Karpas-422 (cell line): ENCODE measurements at regions not wholly inside any gene's neighbourhood (a gene's known extent, or its start where the extent isn't known, plus 50 kb on each side); places are given as distances from the start of the nearest gene placed in this dataset.

ENCODE experiments used
- DNase-seq: peaks from one replicate; pipeline ENCODE4 v3.0.0-alpha.2; 2015
- H2AFZ ChIP-seq: fragments of 200-600 bp; sonication (generic); 2 replicates; pipeline ENCODE4 v1.6.1; 2014; ENCODE audit warnings: antibody characterized with exemption, low read length, mixed read lengths
- H3K27ac ChIP-seq: fragments of 200-600 bp; sonication (generic); 2 replicates; pipeline ENCODE4 v1.5.1; 2014; ENCODE audit warnings: mild to moderate bottlenecking, low read length, moderate library complexity
- H3K27me3 ChIP-seq: fragments of 200-600 bp; sonication (generic); 2 replicates; pipeline ENCODE4 v1.6.1; 2014; ENCODE audit warnings: low read length, mixed read lengths
- H3K36me3 ChIP-seq: fragments of 200-600 bp; sonication (generic); 2 replicates; pipeline ENCODE4 v1.6.1; 2014; ENCODE audit warnings: low read length, mixed read lengths; ENCODE audit not compliant: insufficient read depth
- H3K4me1 ChIP-seq: fragments of 200-600 bp; sonication (generic); 2 replicates; pipeline ENCODE4 v1.6.1; 2014; ENCODE audit warnings: mild to moderate bottlenecking, low read length, mixed read lengths
- H3K4me2 ChIP-seq: fragments of 200-600 bp; sonication (generic); 2 replicates; pipeline ENCODE4 v1.6.1; 2014; ENCODE audit warnings: low read length, low read depth, mild to moderate bottlenecking; ENCODE audit not compliant: poor library complexity, severe bottlenecking
- H3K4me3 ChIP-seq: fragments of 200-600 bp; sonication (generic); 2 replicates; pipeline ENCODE4 v1.5.1; 2014; ENCODE audit warnings: mild to moderate bottlenecking, antibody characterized with exemption, low read length, mixed read lengths
- H3K79me2 ChIP-seq: fragments of 200-600 bp; sonication (generic); 2 replicates; pipeline ENCODE4 v1.6.1; 2014; ENCODE audit warnings: mild to moderate bottlenecking, low read length, mixed read lengths
- H3K9ac ChIP-seq: fragments of 200-600 bp; sonication (generic); 2 replicates; pipeline ENCODE4 v1.6.0; 2014; ENCODE audit warnings: low read length
- H3K9me2 ChIP-seq: fragments of 200-600 bp; sonication (generic), shearing (Covaris generic); replicated peaks from 2 replicates; pipeline ENCODE4 v1.6.0; 2014; ENCODE audit warnings: mild to moderate bottlenecking, low read length, moderate library complexity; ENCODE audit not compliant: insufficient read depth
- H3K9me3 ChIP-seq: fragments of 300-700, 200-600 bp; sonication (generic); 2 replicates; pipeline ENCODE4 v1.6.1; 2014; ENCODE audit warnings: low read length, mixed read lengths
- H4K20me1 ChIP-seq: fragments of 200-600 bp; sonication (generic); 2 replicates; pipeline ENCODE4 v1.6.1; 2014; ENCODE audit warnings: mild to moderate bottlenecking, antibody characterized with exemption, low read length, low read depth; ENCODE audit not compliant: insufficient read depth

DNA sequence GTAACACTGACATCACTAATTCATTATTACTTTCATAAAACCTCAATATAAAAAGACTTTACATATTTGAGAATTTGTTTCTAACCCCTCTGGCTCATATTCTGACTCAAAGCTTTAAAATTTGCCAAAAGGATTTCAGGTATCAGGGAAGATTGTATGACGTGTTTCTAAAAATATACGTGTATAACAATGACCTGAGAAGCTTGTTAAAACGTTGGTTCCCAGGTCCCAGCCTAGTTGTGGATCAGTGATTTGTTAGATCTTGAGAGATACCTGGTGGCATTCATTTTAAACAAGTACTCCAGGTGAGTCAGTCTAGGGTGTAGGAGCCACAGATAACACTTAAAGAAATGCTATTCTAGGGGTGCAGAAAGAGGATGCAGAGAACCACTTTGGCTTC, 1096.8 kb upstream of the NXPH2 start:
- Histone ChIP-seq H4K20me1 (no peaks in the 10 kb centered on the region), H3K4me2 (no peak overlapping the region), H3K9ac (no peak overlapping the region), H3K4me3 (no peak overlapping the region), H3K79me2 (no peaks in the 10 kb centered on the region), H3K27me3 (no peaks in the 10 kb centered on the region), H3K9me2 (no peaks in the 10 kb centered on the region), H3K36me3 (no peaks in the 10 kb centered on the region), H3K4me1 (no peaks in the 10 kb centered on the region), H3K9me3 (peaks cover 13% of the 10 kb centered on the region; the same call in 1 of the 2 replicates), H2AFZ (no peak overlapping the region), H3K27ac (no peak overlapping the region)
- no peak for DNase-seq

DNA sequence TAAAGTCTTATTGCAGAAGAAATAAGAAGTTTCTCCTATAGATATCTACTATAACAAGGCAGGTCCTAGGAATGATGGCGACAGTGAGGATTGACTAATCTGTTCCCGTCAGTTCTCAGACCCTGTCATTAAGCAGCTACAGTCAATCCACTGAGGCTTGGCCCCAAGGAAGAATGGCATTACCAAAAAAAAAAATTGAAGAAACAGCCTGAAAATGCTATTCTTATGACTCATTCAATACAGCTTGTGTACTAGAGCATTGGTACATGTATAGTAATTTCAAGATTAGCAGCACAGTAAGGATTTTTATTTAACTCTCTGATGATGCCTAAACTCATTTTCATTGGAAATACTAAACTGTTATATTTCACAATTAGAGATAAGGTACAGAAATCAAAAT, 1096.1 kb upstream of the NXPH2 start:
- Histone ChIP-seq H3K9ac (no peak overlapping the region), H3K4me2 (no peak overlapping the region), H3K4me3 (no peak overlapping the region), H3K79me2 (no peaks in the 10 kb centered on the region), H2AFZ (no peak overlapping the region), H3K4me1 (no peaks in the 10 kb centered on the region), H3K27ac (no peak overlapping the region), H3K36me3 (no peaks in the 10 kb centered on the region), H3K9me3 (peaks cover 20% of the 10 kb centered on the region), H3K27me3 (no peaks in the 10 kb centered on the region), H3K9me2 (no peaks in the 10 kb centered on the region), H4K20me1 (no peaks in the 10 kb centered on the region)
- DNase-seq, result no peak

DNA sequence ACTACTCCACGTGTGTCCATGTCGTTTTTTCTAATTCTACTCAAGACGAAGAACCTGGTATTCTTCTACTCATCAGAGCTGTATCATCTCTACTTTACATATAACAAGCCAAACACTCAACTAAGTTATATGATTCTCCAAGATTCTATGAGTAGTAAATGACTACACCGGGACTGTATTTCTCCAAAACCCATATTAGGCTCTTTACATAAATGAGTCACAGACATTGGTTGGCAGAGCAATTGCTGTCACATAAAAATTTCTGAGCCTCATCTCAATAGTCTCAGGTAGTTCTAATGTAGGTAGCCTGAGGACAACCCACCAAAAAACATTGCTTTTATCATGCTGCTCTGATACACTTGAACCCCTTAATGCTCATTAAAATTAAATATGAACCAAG, 1092.3 kb upstream of the NXPH2 start:
- Histone ChIP-seq H3K27ac (no peak overlapping the region), H4K20me1 (no peaks in the 10 kb centered on the region), H3K79me2 (no peaks in the 10 kb centered on the region), H3K4me1 (no peaks in the 10 kb centered on the region), H3K4me3 (no peak overlapping the region), H3K4me2 (no peak overlapping the region), H3K36me3 (no peaks in the 10 kb centered on the region), H3K27me3 (no peaks in the 10 kb centered on the region), H3K9ac (no peak overlapping the region), H3K9me3 (peaks cover 21% of the 10 kb centered on the region), H3K9me2 (no peaks in the 10 kb centered on the region), H2AFZ (no peak overlapping the region)
- no peak for DNase-seq

DNA sequence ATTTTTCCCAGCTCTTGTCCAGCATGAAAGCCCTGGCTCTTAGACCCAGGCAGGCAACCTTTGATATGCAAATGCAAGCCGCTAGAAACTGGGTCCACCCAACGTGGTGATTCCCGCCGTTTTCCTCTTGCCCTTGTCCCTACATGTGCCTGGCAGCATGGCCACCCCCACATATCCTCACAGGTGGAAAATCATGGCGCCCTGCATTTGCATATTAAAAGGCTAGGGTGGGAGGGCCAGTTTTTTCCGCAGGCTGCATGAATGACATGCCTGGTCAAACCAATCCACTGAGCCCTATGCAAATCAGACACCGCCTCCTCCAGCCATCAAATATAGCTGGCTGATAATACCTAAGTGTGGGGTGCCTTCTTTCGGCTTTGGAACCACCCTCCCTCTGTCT, 1091.8 kb upstream of the NXPH2 start:
- H2AFZ ChIP-seq, result no peak overlapping the region

DNA sequence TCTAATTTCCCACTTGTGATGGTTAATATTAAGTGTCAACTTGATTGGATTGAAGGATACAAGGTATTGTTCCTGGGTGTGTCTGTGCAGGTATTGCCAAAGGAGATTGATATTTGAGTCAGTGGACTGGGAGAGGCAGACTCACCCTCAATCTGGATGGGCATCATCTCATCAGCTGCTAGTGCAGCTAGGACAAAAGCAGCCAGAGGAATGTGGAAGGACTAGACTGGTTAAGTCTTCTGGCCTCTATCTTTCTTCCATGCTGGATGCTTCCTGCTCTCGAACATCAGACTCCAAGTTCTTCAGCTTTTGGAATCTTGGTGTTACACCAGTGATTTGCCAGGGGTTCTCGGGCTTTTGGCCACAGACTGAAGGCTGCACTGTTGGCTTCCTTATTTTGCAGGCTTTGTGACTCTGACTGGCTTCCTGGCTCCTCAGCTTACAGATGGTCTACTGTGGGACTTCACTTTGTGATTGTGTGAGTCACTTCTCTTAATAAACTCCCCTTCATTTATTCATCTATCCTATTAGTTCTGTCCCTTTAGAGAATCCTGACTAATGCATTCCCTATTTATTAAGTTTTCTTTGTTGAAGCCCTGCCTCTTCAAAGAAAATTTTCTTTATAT, 1087.5 kb upstream of the NXPH2 start:
- Histone ChIP-seq H3K36me3 (no peaks in the 10 kb centered on the region), H4K20me1 (no peaks in the 10 kb centered on the region), H3K79me2 (no peaks in the 10 kb centered on the region), H3K27ac (no peak overlapping the region), H3K9me2 (no peaks in the 10 kb centered on the region), H3K9me3 (peaks cover 19% of the 10 kb centered on the region), H2AFZ (no peak overlapping the region), H3K4me3 (no peak overlapping the region), H3K27me3 (no peaks in the 10 kb centered on the region), H3K9ac (no peak overlapping the region), H3K4me1 (no peaks in the 10 kb centered on the region), H3K4me2 (no peak overlapping the region)
- no peak for DNase-seq

More for the DNA sequence above, 1091.8 kb upstream of the NXPH2 start:
- Histone ChIP-seq H3K36me3 (no peaks in the 10 kb centered on the region), H3K4me1 (no peaks in the 10 kb centered on the region), H3K4me3 (no peak overlapping the region), H3K79me2 (no peaks in the 10 kb centered on the region), H3K9ac (no peak overlapping the region), H3K9me2 (no peaks in the 10 kb centered on the region), H4K20me1 (no peaks in the 10 kb centered on the region), H3K9me3 (peaks cover 21% of the 10 kb centered on the region), H3K27me3 (no peaks in the 10 kb centered on the region), H3K27ac (no peak overlapping the region), H3K4me2 (no peak overlapping the region)
- no peak for DNase-seq

DNA sequence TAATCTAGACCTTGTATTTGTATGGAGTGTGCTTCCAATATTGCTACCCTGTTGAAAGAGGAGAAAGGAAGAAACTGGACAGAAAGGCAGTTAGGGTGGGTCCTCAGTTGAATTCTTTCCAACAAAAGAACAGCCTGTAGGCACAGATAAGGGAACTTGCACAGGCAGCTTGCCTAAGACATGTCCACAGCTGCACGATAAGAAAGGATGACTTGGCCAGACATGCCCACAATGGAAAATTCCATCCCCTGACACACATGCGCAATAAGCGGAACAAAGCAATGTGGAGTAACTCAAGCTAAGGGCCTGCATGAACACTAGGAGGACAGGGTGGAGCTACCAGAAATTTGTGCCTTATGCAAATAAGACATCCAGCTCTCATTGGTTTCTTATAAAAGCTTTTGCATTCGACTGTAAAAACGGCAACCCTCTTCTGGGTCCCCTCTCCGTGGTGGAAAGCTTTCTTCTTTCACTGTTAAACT, 1084.7 kb upstream of the NXPH2 start:
- DNase-seq, result no peak
- Histone ChIP-seq H3K79me2 (no peaks in the 10 kb centered on the region), H2AFZ (no peak overlapping the region), H3K4me1 (no peaks in the 10 kb centered on the region), H4K20me1 (no peaks in the 10 kb centered on the region), H3K27me3 (no peaks in the 10 kb centered on the region), H3K4me3 (no peak overlapping the region), H3K9me2 (no peaks in the 10 kb centered on the region), H3K27ac (no peak overlapping the region), H3K36me3 (no peaks in the 10 kb centered on the region), H3K9ac (no peak overlapping the region), H3K9me3 (peaks cover 16% of the 10 kb centered on the region; the same call in 1 of the 2 replicates), H3K4me2 (no peak overlapping the region)

DNA sequence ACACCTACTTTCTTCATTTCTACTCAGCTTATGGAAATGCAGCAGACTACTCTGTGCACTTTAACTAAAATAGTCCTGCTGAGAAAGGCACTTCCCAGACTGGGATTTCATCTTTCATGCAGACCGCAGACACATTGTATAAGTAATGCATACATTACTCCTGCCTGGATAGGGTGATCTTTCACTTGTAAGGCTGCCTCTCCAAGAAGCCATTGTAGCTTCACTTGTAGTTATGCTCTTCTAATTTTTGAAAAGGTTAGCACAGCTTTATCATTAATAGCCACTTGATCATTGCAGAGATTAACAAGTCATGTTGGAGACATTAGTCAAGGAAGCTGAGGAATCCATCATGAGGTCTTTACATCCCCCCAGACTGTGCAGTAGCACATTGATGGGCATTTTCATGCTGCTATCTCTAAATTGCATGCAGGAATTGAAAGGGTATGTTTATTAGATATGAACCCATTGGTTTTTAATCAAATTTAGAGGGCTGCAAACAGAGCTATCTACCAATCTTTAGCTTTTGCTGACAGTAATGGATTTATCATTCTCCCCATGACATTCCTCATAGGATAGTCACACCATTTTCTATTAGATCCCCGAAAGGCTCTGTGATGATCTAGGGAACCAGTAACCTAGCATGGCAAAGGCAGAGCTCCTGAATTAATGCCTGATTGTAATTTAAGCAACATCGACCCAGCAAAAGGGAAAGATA, 1074.7 kb upstream of the NXPH2 start:
- Histone ChIP-seq H3K9ac (no peak overlapping the region), H3K9me3 (peaks cover 12% of the 10 kb centered on the region), H3K79me2 (no peaks in the 10 kb centered on the region), H3K4me1 (no peaks in the 10 kb centered on the region), H3K36me3 (no peaks in the 10 kb centered on the region), H3K27ac (no peak overlapping the region), H3K4me2 (no peak overlapping the region), H2AFZ (no peak overlapping the region), H3K9me2 (no peaks in the 10 kb centered on the region), H4K20me1 (no peaks in the 10 kb centered on the region), H3K27me3 (no peaks in the 10 kb centered on the region), H3K4me3 (no peak overlapping the region)
- no peak for DNase-seq

DNA sequence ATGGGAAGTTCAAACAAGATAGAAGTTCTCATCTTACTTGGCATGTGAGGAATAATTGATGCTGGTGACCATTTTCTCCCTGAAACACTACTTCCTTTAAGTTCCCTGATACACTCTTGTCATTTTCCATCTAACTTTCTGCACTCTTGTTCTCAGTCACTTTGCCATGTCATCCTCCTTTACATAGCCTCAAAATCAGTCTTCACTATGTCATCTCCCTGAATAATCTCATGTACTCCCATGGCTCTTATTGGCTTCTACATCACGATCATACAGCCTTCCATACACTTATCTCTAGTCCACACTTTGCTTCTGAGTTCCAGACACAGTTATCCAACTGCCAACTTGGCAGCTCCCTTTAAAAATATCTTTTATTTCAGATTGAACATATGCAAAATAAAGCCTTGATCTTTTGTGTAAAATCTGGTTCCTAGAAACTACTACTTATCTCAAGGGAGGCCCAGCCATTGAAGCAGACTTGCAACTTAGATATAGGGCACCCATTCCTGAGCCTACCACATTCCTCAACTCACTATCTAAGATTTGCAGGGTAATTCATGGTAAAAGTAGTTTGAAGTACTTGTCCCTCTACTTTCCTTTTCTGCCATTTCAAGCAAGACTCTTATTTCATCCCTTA, 1070.2 kb upstream of the NXPH2 start:
- no peak for DNase-seq
- Histone ChIP-seq H3K4me2 (no peak overlapping the region), H4K20me1 (no peaks in the 10 kb centered on the region), H3K4me3 (no peak overlapping the region), H2AFZ (no peak overlapping the region), H3K9me2 (no peaks in the 10 kb centered on the region), H3K9ac (no peak overlapping the region), H3K27ac (no peak overlapping the region), H3K4me1 (no peaks in the 10 kb centered on the region), H3K79me2 (no peaks in the 10 kb centered on the region), H3K27me3 (no peaks in the 10 kb centered on the region), H3K9me3 (peaks cover 17% of the 10 kb centered on the region), H3K36me3 (no peaks in the 10 kb centered on the region)
